SH-SY5Y (cell line): ENCODE measurements at regions not wholly inside any gene's neighbourhood (a gene's known extent, or its start where the extent isn't known, plus 50 kb on each side); places are given as distances from the start of the nearest gene placed in this dataset.

Experiments used
- GATA2 ChIP-seq: IDR thresholded peaks from 2 replicates; pipeline ENCODE4 v1.6.1; 2011; ENCODE audit warnings: mild to moderate bottlenecking, low read depth, low read length
- GATA3 ChIP-seq: IDR thresholded peaks from 2 replicates; pipeline ENCODE4 v1.6.1; 2011; ENCODE audit warnings: low read depth, mild to moderate bottlenecking, low read length, moderate library complexity

- no peak for TF ChIP-seq GATA2
- TF ChIP-seq GATA3, result no peak
These were observed 357.9 kb upstream of the CCNH start for GRCh38 chr5:87770601-87771121.
